Ovary (tissue), 7 donors: ENCODE measurements at regions not wholly inside any gene's neighbourhood (a gene's known extent, or its start where the extent isn't known, plus 50 kb on each side); places are given as distances from the start of the nearest gene placed in this dataset.

Experiments used
- DNase-seq, 5 donors: peaks; one replicate each; pipeline ENCODE4 v3.0.0-alpha.2; 2019 to 2020
- H3K27ac ChIP-seq, 2 donors: fragments of 200-600 bp; one replicate each; pipeline versions ENCODE4 v1.5.1 to v1.8.0; 2019 to 2022
- H3K27me3 ChIP-seq: fragments of 200-600 bp; one replicate; pipeline ENCODE4 v1.8.0; 2022
- H3K36me3 ChIP-seq: fragments of 200-600 bp; sonication (generic); one replicate; pipeline ENCODE4 v1.5.1; 2019
- H3K4me1 ChIP-seq: one replicate; pipeline ENCODE4 v1.8.1; 2013; ENCODE audit warnings: mild to moderate bottlenecking, moderate library complexity; ENCODE audit not compliant: insufficient read depth
- H3K4me3 ChIP-seq: fragments of 200-600 bp; sonication (generic); one replicate; pipeline ENCODE4 v1.5.1; 2017
- H3K9me3 ChIP-seq, 2 donors: fragments of 200-600 bp in 1 of 2; sonication (generic) in 1 of 2; one replicate each; pipeline versions ENCODE4 v1.5.1 to v1.8.1; 2013 to 2019; ENCODE audit warnings: mild to moderate bottlenecking in 1 of 2, moderate library complexity in 1 of 2
- CTCF ChIP-seq, 3 donors: fragments of 450-650 bp in 2 of 3; fragments of 200-600 bp in 1 of 3; IDR thresholded peaks; one replicate each; pipeline versions ENCODE4 v1.5.1 to v1.8.0; 2016 to 2022; ENCODE audit warnings: antibody characterized with exemption in 3 of 3, mild to moderate bottlenecking in 1 of 3
- EP300 ChIP-seq: sonication (generic); formaldehyde crosslinking; IDR thresholded peaks from one replicate; pipeline ENCODE4 v1.6.1; 2017; ENCODE audit warnings: antibody characterized with exemption
- POLR2A ChIP-seq: fragments of 450-650 bp; IDR thresholded peaks from one replicate; pipeline ENCODE4 v1.6.1; 2017; ENCODE audit warnings: antibody characterized with exemption, mild to moderate bottlenecking, moderate library complexity
- WGBS, 3 donors: extraction: QIAGEN DNeasy Blood & Tissue Kit in 1 of 3; methylation state at CpG; one replicate each; pipeline versions ENCODE4 v1.1.5 to v1.1.7; 2013 to 2017; 5-methylcytosine and 5-hydroxymethylcytosine counted together
- intact Hi-C, 4 donors: fragments of 100-400 bp; cut with DNase I; formaldehyde crosslinking; loops; one replicate each; pipeline versions ENCODE4 v1.11.0 to v1.15.1; 2022 to 2023
- donor health status: DM: no; HTN: no; CAD: no; lungs with moderate emphysema.
- donor health status: DM: no; HTN: no; CAD: no.
- donor health status: Bipolar disorder and iron deficiency.
- donor health status: DM: no; HTN: no; CAD: no.
- donor health status: DM: yes; HTN: yes; CAD: no.

DNA sequence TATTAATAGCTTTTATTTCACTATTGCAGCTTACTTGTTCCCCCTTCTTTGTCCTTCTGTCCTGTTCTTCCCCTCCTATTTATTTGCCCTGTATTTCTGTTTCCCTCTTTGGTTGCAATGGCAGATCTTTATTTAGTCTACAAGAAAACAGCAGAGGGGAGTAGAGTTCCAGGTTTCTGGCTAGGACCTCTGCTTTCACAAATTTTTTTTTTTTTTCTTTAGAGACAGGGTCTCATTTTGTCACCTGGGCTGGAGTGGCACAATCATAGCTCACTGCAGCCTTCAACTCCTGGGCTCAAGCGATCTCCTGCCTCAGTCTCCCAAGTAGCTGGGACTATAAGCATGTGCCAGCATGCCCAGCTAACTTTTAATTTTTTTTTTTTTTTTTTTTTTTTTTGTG lies 188.1 kb upstream of the SPRED2 start:
- 80 to 100% (median 89%) methylated on average over 1 of the region's 1 CpG for WGBS, 3 donors
- no peaks in the 10 kb centered on the region for H3K36me3 ChIP-seq
- H3K27me3 ChIP-seq: no peaks in the 10 kb centered on the region
- no peak overlapping the region for H3K27ac ChIP-seq
- no peaks in the 10 kb centered on the region for H3K9me3 ChIP-seq
- intact Hi-C loops: no loop called here
- no peak for DNase-seq
- no peak overlapping the region for H3K4me3 ChIP-seq
- TF ChIP-seq EP300 (no peak), POLR2A (no peak), CTCF (IDR thresholded peaks at IDR 0.05) (no peak)
- H3K4me1 ChIP-seq: no peaks in the 10 kb centered on the region

DNA sequence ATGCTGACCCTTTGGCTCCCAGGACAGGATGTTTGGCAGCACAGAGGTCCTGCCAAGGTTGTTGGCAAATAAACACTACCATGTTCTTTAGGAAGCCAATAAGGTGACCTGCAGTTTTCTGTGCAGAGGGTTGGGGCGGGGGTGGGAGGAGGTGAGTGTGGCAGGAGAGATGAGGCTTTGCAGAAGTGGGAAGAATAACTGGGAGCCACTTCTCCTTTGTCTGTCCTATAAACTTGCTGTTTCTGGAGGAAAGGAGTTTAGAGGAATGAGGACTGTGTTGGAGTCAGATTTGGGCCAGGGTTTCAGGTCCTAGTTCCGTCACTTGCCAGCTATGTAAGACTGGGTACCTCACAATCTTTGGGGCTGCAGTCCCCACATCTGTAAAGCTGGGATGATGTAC lies 187.6 kb upstream of the SPRED2 start:
- H3K4me3 ChIP-seq: no peak overlapping the region
- no peaks in the 10 kb centered on the region for H3K36me3 ChIP-seq
- no peaks in the 10 kb centered on the region for H3K27me3 ChIP-seq
- intact Hi-C loops: no loop called here
- DNase-seq: no peak
- WGBS, 3 donors: 74 to 92% (median 83%) methylated on average over 2 of the region's 2 CpGs
- TF ChIP-seq EP300: no peak
- no peak for TF ChIP-seq CTCF (IDR thresholded peaks at IDR 0.05)
- TF ChIP-seq POLR2A: no peak
- H3K27ac ChIP-seq: no peak overlapping the region
- H3K9me3 ChIP-seq: no peaks in the 10 kb centered on the region
- H3K4me1 ChIP-seq: no peaks in the 10 kb centered on the region

GRCh38 chr2:65615602-65616001 lies 183.2 kb upstream of the SPRED2 start:
- H3K9me3 ChIP-seq: no peaks in the 10 kb centered on the region
- TF ChIP-seq POLR2A: no peak
- no peak for TF ChIP-seq EP300
- no peak for TF ChIP-seq CTCF (IDR thresholded peaks at IDR 0.05)
- no peaks in the 10 kb centered on the region for H3K4me1 ChIP-seq
- DNase-seq: no peak
- H3K27me3 ChIP-seq: no peaks in the 10 kb centered on the region
- H3K27ac ChIP-seq: no peak overlapping the region
- 83 to 92% (median 90%) methylated on average over 2 of the region's 2 CpGs for WGBS, 3 donors
- no peaks in the 10 kb centered on the region for H3K36me3 ChIP-seq
- intact Hi-C loops: no loop called here
- no peak overlapping the region for H3K4me3 ChIP-seq

DNA sequence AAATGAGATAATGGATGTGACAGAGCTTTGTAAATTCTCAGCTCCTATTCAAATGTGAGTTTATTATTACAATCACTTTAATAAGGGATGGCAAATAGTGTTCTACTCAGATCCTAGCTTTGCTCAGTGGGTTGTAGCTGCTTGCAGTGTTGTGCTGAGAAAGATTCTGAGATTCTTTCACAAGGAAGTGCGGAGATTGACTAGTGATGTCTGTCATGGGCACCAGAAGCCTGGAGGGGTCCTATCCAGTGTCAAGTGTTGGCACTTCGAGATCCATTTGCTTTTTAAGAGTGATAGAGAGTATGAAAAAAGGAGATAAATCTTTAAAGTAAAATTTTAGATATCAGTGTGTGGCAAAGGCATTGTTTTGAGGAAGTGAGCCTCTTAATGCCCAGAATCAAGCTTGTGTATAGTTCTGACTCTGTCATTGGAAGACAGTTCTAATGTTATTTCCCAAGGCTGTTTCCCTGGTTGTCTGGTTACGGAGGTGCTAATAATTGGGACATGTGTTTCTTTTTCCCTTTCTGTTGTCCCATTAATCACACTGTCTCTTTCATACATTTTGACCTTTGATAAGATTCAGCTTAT lies 181.7 kb upstream of the SPRED2 start:
- H3K27me3 ChIP-seq: no peaks in the 10 kb centered on the region
- intact Hi-C loops: no loop called here
- DNase-seq: no peak
- no peaks in the 10 kb centered on the region for H3K9me3 ChIP-seq
- no peaks in the 10 kb centered on the region for H3K36me3 ChIP-seq
- H3K4me1 ChIP-seq: no peaks in the 10 kb centered on the region
- H3K27ac ChIP-seq: no peak overlapping the region
- WGBS, 3 donors: 91 to 96% (median 93%) methylated on average over 3 of the region's 3 CpGs
- TF ChIP-seq CTCF (IDR thresholded peaks at IDR 0.05) (no peak), POLR2A (no peak), EP300 (no peak)
- no peak overlapping the region for H3K4me3 ChIP-seq
